Heart right ventricle (tissue), 16 donors: ENCODE measurements at regions not wholly inside any gene's neighbourhood (a gene's known extent, or its start where the extent isn't known, plus 50 kb on each side); places are given as distances from the start of the nearest gene placed in this dataset.

ENCODE experiments used
- ATAC-seq, 8 donors: fragments of 200-7000 bp; cut with Tn5 transposase; one replicate each; pipeline ENCODE4 v1.9.1; 2020; ENCODE audit warnings: mild to moderate bottlenecking in 8 of 8, moderate library complexity in 8 of 8, moderate number of reproducible peaks in 1 of 8
- DNase-seq, 2 donors: peaks; one replicate each; pipeline ENCODE4 v3.0.0-alpha.2; 2020
- H3K27ac ChIP-seq, 10 donors: fragments of 200-600 bp; sonication (generic) in 2 of 10; one replicate each; pipeline versions ENCODE4 v1.5.0 to v1.8.0; 2020 to 2022; ENCODE audit warnings: mild to moderate bottlenecking in 3 of 10
- H3K27me3 ChIP-seq, 7 donors: fragments of 200-600 bp; one replicate each; pipeline ENCODE4 v1.8.0; 2021 to 2022; ENCODE audit warnings: mild to moderate bottlenecking in 2 of 7
- H3K36me3 ChIP-seq, 9 donors: fragments of 200-600 bp; sonication (generic) in 1 of 9; one replicate each; pipeline versions ENCODE4 v1.5.0 to v1.8.0; 2020 to 2022; ENCODE audit warnings: mild to moderate bottlenecking in 2 of 9
- H3K4me1 ChIP-seq, 9 donors: fragments of 200-600 bp; sonication (generic) in 1 of 9; one replicate each; pipeline versions ENCODE4 v1.5.0 to v1.8.0; 2020 to 2022; ENCODE audit warnings: mild to moderate bottlenecking in 4 of 9
- H3K4me3 ChIP-seq, 10 donors: fragments of 200-600 bp; sonication (generic) in 2 of 10; one replicate each; pipeline versions ENCODE4 v1.5.0 to v1.8.0; 2020 to 2022; ENCODE audit warnings: mild to moderate bottlenecking in 7 of 10, moderate library complexity in 2 of 10
- H3K9me3 ChIP-seq, 11 donors: fragments of 200-600 bp in 10 of 11; sonication (generic) in 2 of 11; one replicate each; pipeline versions ENCODE4 v1.5.0 to v1.8.0; 2013 to 2022; ENCODE audit warnings: mild to moderate bottlenecking in 2 of 11, control low read depth in 1 of 11, moderate library complexity in 1 of 11
- CTCF ChIP-seq, 9 donors: fragments of 200-600 bp; sonication (generic) in 2 of 9; IDR thresholded peaks; one replicate each; pipeline versions ENCODE4 v1.5.0 to v1.8.0; 2021 to 2022; ENCODE audit warnings: antibody characterized with exemption in 9 of 9, mild to moderate bottlenecking in 5 of 9, moderate library complexity in 1 of 9
- WGBS, 2 donors: extraction: QIAGEN DNeasy Blood & Tissue Kit; methylation state at CpG; one replicate each; pipeline ENCODE4 v1.1.7; 2013; ENCODE audit warnings: inconsistent platforms in 1 of 2; 5-methylcytosine and 5-hydroxymethylcytosine counted together
- intact Hi-C, 10 donors: fragments of 100-400 bp; cut with DNase I; formaldehyde crosslinking; loops; one replicate each; pipeline versions ENCODE4 v1.11.1 to v1.14.2; 2022
- donor health status: Arrhythmogenic right ventricular cardiomyopathy.
- donor health status: ischemic (EF 13 %, LVEDD 7.1; RV severe dilation, severe dysfunction).
- donor health status: healthy with polysubstance abuse.
- donor health status: DM: no; HTN: yes; CAD: no.
- donor health status: DM: no; HTN: no; CAD: no.
- donor health status: ischemic (EF 25% LVEDD 6.9; RV normal size, moderate dysfunction).
- donor health status: ischemic (EF 25% LVEDD 5.7; RV mildly dilated, moderate dysfunction).
- donor health status: healthy.
- donor health status: DM: yes; HTN: yes; CAD: no.
- donor health status: Ischemic cardiomyopathy.
- donor health status: ischemic (EF 35%, LVEDD 5.7; RV mildly dilated, moderate dysfunction).
- donor health status: nonischemic (EF 11% LVEDD 7.7; RV severe dilation, severe dysfunction).
- donor health status: DM: yes; HTN: yes; CAD: no.
- donor health status: PGD.
- donor health status: ischemic (EF 29% LVEDD 5.4; RV normal size, mild dysfunction).
- donor health status: nonischemic (EF 23%, LVEDD 6.1; RV moderate dilation, normal function).

DNA sequence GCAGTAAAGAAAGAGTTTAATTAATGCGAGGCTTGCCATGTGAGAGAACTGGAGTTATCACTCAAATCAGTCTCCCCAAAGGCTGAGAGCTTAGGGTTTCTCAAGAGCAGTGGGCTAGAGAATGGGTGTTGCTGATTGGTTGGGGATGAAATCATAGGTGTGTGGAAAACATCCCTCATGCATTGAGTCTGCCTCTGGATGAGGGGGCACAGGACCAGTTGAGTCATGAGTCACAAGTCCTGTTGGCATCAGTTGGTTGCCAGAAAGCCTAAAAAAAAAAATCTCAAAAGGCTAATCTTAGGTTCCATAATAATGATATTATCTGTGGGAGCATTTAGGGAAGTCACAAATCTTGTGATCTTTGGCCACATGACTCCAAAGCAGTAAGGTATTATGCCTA is 800.3 kb downstream of the TUSC7 start:
- Histone ChIP-seq H3K27ac (no peak overlapping the region), H3K4me1 (no peaks in the 10 kb centered on the region), H3K4me3 (no peak overlapping the region), H3K9me3 (no peaks in the 10 kb centered on the region), H3K36me3 (no peaks in the 10 kb centered on the region), H3K27me3 (no peaks in the 10 kb centered on the region)
- WGBS, 2 donors: 96 to 97% methylated on average over 1 of the region's 1 CpG
- no peak for DNase-seq
- intact Hi-C loops: no loop called here
- TF ChIP-seq CTCF (IDR thresholded peaks at IDR 0.05): no peak
- ATAC-seq: no peak

DNA sequence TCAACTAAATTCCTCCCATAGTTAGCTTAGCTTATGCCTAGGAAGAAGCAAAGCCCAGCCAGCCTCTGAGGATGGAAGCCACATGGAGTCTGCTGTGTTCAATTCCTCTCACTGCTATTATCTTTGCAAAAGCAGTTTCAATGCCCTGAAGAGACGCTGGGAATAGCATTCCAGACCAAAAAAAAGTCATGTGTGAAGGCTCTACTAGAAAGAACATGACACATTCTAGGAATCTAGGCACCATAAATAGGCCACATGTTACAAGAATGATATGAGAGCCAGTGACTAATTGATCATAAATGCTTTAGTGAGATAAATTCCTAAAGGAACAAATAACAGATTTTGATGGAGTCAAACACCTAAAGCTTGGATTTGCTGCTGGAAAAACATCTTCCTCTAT is 800.8 kb downstream of the TUSC7 start:
- Histone ChIP-seq H3K27ac (no peak overlapping the region), H3K4me1 (no peaks in the 10 kb centered on the region), H3K27me3 (no peaks in the 10 kb centered on the region), H3K36me3 (no peaks in the 10 kb centered on the region), H3K9me3 (no peaks in the 10 kb centered on the region), H3K4me3 (no peak overlapping the region)
- DNase-seq (no peak), ATAC-seq (no peak)
- no peak for TF ChIP-seq CTCF (IDR thresholded peaks at IDR 0.05)
- 16 to 19% methylated on average over 1 of the region's 1 CpG for WGBS, 2 donors
- intact Hi-C loops: no loop called here

- Histone ChIP-seq H3K9me3 (no peaks in the 10 kb centered on the region), H3K27me3 (no peaks in the 10 kb centered on the region), H3K4me1 (no peaks in the 10 kb centered on the region), H3K36me3 (no peaks in the 10 kb centered on the region), H3K4me3 (no peak overlapping the region), H3K27ac (no peak overlapping the region)
- DNase-seq: no peak
- TF ChIP-seq CTCF (IDR thresholded peaks at IDR 0.05): no peak
- intact Hi-C loops: no loop called here
- WGBS, 2 donors: 39 to 43% methylated on average over 1 of the region's 1 CpG
- no peak for ATAC-seq
These were observed 803.4 kb downstream of the TUSC7 start for GRCh38 chr3:117512975-117513374.

DNA sequence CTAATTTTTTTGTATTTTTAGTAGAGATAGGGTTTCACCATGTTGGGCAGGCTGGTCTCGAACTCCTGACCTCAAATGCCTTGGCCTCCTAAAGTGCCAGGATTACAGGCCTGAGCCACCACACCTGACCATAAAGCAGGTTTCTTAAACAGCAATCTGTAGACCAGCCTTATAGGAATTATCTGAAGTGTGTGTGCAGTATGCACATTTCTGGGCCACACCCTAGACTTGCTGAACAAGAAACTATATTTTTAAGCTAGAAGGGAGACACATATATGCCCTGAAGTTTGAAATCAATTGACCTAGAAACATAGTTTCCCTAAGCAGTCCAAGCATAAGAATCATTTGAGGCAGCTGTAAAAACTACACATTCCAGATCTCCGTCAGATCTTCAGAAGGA is 805.7 kb downstream of the TUSC7 start:
- no peak overlapping the region for H3K4me3 ChIP-seq
- H3K27me3 ChIP-seq: no peaks in the 10 kb centered on the region
- TF ChIP-seq CTCF (IDR thresholded peaks at IDR 0.05): no peak
- ATAC-seq (no peak), DNase-seq (no peak)
- H3K36me3 ChIP-seq: no peaks in the 10 kb centered on the region
- H3K27ac ChIP-seq: no peak overlapping the region
- H3K4me1 ChIP-seq: no peaks in the 10 kb centered on the region
- whole genome bisulfite sequencing, 2 donors: 84 to 90% methylated on average over 2 of the region's 2 CpGs
- no peaks in the 10 kb centered on the region for H3K9me3 ChIP-seq
- intact Hi-C loops: no loop called here

GRCh38 chr3:117518364-117518763 is 808.8 kb downstream of the TUSC7 start:
- 70 to 74% methylated on average over 4 of the region's 4 CpGs for WGBS, 2 donors
- Histone ChIP-seq H3K4me3 (no peak overlapping the region), H3K27ac (no peak overlapping the region), H3K9me3 (no peaks in the 10 kb centered on the region), H3K4me1 (no peaks in the 10 kb centered on the region), H3K36me3 (no peaks in the 10 kb centered on the region), H3K27me3 (peaks cover 0 to 12% (median 0%) of the 10 kb centered on the region in 7 donors)
- intact Hi-C loops: no loop called here
- no peak for ATAC-seq
- no peak for TF ChIP-seq CTCF (IDR thresholded peaks at IDR 0.05)
- DNase-seq: no peak
